ENCODE measurements at regions not wholly inside any gene's neighbourhood (a gene's known extent, or its start where the extent isn't known, plus 50 kb on each side); places are given as distances from the start of the nearest gene placed in this dataset.

DNA sequence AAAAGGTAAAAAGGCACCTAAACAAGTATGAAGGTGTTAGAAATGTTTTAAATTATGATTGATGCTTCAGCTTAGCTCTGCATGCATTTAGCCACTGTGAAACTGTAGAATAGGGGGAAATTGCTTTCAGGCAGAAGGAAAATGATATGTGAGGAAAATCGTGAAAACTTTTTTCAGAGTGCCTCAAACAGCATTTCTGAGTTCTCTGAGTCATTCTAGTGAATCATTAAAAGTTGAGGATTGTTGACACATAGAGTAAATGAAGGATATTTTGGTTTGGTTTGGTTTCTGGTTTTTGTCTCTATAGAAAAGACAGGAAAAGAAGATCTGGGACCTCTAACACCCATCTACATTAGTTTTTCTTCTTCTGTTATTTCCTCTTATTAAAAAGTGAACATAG lies 332.5 kb upstream of the TRAM1L1 start:
- TF ChIP-seq, protein P1, sequence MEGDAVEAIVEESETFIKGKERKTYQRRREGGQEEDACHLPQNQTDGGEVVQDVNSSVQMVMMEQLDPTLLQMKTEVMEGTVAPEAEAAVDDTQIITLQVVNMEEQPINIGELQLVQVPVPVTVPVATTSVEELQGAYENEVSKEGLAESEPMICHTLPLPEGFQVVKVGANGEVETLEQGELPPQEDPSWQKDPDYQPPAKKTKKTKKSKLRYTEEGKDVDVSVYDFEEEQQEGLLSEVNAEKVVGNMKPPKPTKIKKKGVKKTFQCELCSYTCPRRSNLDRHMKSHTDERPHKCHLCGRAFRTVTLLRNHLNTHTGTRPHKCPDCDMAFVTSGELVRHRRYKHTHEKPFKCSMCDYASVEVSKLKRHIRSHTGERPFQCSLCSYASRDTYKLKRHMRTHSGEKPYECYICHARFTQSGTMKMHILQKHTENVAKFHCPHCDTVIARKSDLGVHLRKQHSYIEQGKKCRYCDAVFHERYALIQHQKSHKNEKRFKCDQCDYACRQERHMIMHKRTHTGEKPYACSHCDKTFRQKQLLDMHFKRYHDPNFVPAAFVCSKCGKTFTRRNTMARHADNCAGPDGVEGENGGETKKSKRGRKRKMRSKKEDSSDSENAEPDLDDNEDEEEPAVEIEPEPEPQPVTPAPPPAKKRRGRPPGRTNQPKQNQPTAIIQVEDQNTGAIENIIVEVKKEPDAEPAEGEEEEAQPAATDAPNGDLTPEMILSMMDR (IDR thresholded peaks at IDR 0.05; ENCODE audit: low read depth, low read length, poor library complexity, severe bottlenecking) = no peak
- no peak for TF ChIP-seq EZH2phosphoT487 (IDR thresholded peaks at IDR 0.05; ENCODE audit: borderline replicate concordance, low read length)
